SIG-M5 treated with dmso at 0.1 percent for 504 hours (cell line): ENCODE measurements at regions not wholly inside any gene's neighbourhood (a gene's known extent, or its start where the extent isn't known, plus 50 kb on each side); places are given as distances from the start of the nearest gene placed in this dataset.
"Not testable (repeated sequence)": the region's sequence is repeated elsewhere in the genome, so short reads cannot be mapped to it uniquely, and the experiment has no call there.

Source experiments
- DNase-seq: peaks from one replicate; lab custom pipeline; 2025; ENCODE audit not compliant: unreplicated experiment; lab: John Stamatoyannopoulos, UW

- DNase-seq = no peak
Measured at GRCh38 chr12:59155448-59155847, 235.1 kb upstream of the LRIG3 start.

DNA sequence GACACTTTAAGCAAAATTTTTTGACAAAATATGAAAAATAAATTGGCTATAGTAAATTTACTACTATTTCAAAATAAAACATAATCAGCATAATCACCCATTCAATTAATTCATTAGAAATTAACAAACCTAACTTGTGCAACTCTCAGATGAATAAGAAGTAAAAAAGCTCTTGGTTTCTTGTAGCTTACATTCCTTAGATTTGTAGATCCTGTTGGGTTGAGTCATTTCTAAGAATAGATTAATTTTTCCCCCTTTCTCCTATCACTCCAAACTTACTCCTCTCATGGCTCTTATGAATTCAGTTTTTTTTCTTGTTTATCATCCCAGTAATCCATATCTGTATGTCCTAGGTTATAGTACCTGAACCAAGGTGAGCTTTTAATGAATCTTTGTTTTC, 230.9 kb upstream of the LRIG3 start:
- DNase-seq = no peak

DNA sequence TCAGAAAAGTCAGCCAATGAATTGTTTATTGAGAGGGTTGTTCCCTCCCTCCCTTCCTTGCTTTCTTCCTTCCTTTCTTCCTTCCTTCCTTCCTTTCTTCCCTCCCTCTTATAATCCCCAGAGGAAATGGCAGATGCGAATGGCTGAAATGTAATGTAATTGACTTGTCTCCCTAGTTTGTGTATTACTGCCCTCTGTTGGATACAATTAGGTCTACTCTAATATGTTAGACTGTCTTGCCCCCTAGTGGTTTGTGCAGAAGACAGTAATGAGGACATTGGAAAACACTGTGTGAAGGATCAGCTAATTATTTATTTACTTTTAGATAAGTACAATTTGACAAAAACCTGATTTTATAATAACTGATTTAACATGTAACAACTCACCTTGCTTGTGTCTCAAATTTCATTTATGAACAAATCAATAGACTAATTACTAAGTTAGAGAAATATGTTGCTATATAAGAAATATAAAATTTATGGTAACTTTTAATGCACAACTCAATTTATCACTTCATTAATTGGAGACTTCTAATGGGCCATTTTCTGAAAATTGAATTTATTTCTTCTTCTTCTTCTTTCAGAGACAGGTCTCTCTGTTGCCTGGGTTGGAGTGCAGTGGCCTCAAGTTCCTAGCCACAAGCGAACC, 229.8 kb upstream of the LRIG3 start:
- peak; percentile 88 for DNase-seq

GRCh38 chr12:59147791-59148190, 227.5 kb upstream of the LRIG3 start:
- DNase-seq = no peak

DNA sequence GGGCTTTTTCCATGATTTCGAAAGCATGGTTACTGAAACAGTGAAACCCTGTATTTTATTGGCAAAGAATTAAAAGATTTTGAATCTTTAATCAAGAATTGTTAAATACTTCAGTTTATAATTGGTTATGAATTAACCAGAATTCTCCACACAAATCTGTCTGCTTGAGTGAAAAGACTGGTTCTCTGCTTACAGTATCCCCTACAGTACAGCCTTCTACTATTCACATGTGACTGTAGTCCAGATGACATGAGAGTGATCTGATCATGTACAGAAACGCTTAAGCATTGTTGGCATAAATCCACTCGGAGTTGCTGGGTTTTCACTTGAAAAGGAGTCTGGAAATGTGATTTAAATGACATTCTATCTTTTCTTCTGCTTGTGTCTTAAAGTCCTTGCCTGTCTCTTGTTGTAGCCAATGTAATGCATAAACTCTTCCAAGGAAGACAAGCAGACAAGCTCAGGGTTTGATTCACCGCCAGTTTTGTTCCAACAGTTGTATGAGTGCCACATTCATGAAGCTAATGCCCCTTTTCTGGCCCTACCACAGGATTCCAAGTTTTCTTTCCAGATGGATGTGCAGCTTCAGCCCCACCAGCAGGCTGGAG, 222.0 kb upstream of the LRIG3 start:
- DNase-seq = no peak

- DNase-seq = no peak
Measured at GRCh38 chr12:59134750-59135149, 214.4 kb upstream of the LRIG3 start.

DNA sequence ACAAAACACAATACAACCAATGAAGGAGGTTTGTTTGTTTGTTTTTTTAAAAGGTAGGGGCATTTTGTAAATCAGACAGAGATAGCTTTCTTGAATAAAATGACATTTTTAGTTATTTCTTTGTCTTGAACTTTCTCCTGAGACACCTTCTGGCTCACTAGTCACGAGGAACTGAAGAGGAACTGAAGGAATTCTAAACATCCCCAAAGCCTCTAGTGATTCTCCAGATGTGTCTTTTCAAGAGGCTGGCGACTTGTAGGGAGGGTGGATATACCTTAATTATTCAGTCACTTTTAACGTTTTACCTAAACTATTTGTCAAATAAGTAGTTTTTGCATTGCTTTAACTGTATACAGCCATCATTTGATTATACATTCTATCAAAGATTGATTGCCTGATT, 211.2 kb upstream of the LRIG3 start:
- no peak for DNase-seq

- no peak for DNase-seq
Measured at GRCh38 chr12:59122784-59123183, 202.5 kb upstream of the LRIG3 start.

DNA sequence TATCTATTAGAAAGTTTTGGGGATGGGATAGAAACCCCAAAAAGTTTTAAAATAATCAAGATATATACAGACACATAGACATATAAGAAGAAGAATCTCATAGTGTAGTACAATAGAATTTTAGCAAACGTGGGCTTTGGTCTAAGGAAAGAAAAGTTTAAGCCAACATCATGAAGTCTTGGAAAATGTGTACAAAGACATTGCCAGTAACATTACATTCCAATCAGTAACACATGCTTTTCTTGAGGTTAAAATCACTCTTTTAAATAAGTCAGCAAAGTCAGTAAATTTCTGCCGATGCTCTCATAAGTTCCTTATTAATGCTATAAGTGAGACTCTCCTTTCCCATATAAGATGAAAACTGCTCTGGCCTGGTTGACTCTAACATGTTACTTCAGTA, 201.1 kb upstream of the LRIG3 start:
- no peak for DNase-seq

- DNase-seq = no peak
Measured at GRCh38 chr12:59119676-59120075, 199.4 kb upstream of the LRIG3 start.

GRCh38 chr12:59118356-59118755, 198.1 kb upstream of the LRIG3 start:
- no peak for DNase-seq

GRCh38 chr12:59115995-59116394, 195.7 kb upstream of the LRIG3 start:
- no peak for DNase-seq

DNA sequence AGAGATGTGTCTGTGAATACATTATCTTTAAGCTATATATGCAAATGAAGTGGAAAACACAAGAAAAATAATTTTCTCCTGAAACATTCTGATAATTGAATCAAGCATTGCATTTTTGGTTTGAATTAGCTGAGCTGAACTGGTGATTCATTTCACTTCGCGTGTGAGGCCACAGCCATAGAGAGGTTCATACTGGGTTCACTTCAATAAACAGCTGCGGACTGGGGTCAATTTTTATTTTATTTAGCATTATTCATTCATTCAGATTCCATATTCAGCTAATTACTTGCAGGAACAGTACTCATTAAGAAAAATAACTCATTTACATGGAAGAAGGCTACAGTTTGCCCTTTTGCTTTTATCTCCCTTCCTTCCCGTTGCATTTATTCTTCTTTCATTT, 195.2 kb upstream of the LRIG3 start:
- no peak for DNase-seq

DNA sequence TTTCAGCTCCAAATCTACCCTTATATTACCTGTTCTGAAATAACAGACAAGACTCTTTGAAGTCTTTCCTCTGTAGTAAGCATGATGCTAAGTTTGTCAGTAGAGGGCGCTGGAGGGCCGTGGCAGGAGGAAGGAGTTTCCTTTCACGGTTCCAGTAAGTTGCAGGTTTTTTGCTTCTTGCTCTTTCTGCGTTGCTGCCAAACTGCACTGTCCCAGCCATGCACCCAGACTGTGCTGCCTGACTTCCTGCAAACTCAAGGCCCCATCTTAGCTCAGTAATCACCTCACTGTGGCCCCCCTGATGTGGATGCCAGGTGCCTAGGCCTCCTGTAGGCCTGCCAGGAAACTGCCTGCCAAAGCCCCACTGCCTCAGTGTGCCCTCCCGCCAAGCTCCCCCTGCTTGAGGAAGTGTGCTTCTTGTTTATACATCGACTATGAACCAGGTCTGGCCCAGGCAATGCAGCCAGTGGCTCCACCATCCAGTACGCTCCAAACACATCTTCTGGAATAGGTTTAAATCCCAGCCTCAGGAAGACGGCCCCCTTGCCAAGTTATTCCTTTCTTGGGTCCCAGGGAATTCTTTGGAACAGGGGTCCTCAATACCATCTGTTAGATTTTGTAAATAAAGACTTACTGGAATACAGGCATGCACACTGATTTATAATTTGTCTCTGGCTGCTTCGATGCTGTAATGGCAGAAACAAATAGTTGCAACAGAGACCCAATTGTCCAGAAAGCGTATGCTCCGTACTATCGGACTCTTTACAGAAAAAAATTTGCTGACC, 193.7 kb upstream of the LRIG3 start:
- DNase-seq = peak; percentile 70

DNA sequence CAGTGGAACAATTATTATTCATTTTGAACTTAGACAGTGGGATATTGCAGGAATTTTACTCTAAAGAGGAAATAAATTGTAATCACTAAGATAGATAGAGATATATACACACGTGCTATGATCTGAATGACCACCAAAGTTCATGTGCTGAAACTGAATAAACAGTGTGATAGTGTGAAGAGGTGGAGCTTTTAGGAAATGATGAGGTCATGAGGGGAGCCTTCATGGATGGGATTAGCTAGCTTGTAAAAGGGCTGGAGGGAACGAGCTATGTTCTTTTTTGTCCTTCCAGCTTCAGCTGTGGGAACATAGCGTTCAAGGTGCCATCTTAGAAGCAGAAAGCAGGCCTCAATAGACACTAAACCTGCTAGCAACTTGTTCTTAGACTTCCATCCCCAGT, 191.5 kb upstream of the LRIG3 start:
- DNase-seq = no peak

DNA sequence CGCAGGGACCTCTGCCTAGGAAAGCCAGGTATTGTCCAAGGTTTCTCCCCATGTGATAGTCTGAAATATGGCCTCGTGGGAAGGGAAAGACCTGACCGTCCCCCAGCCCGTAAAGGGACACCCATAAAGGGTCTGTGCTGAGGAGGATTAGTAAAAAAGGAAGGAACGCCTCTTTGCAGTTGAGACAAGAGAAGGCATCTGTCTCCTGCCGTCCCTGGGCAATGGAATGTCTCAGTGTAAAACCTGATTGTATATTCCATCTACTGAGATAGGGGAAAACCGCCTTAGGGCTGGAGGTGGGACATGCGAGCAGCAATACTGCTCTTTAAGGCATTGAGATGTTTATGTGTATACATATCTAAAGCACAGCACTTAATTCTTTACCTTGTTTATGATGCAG, 188.2 kb upstream of the LRIG3 start:
- DNase-seq = not testable (repeated sequence)

DNA sequence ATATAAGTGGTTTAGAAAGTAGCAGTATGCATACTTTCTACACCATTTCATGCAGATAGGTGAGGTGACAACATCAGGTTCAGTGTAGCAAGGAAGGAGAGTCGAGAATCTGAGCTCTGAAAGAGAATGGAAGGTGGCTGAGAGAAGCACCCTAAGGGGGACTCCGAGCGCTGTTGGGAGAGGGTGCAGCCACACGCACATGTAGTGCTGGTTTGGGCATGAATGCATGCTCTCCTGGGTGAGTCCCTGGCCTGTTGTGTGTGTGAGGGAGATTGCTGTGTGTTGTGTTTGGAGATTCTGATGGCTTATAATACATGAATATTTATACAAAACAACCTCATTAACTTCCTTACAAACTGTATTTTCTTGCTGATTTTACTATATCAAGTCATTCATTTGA, 180.3 kb upstream of the LRIG3 start:
- no peak for DNase-seq

DNA sequence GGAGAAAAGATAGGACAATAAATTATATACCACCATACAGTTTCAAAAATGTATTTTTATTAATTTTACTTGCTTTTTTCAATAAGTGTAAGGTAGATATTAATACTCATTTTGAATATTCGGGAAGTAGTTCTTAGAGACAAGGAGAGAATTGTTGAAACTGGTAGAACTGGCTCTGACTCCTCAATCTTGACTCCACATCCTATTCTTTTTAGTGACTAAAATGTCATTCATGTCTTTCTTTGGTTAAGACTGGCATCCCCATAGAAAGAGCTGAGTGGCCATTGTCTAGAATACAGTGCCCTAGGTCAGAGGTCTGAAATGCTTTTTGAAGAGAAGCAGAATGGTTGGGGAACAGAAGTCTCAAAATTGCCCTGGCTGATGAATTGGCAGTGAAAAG, 177.6 kb upstream of the LRIG3 start:
- no peak for DNase-seq

- DNase-seq = no peak
Measured at GRCh38 chr12:59096246-59096645, 175.9 kb upstream of the LRIG3 start.

- no peak for DNase-seq
Measured at GRCh38 chr12:59093073-59093772, 172.9 kb upstream of the LRIG3 start.

DNA sequence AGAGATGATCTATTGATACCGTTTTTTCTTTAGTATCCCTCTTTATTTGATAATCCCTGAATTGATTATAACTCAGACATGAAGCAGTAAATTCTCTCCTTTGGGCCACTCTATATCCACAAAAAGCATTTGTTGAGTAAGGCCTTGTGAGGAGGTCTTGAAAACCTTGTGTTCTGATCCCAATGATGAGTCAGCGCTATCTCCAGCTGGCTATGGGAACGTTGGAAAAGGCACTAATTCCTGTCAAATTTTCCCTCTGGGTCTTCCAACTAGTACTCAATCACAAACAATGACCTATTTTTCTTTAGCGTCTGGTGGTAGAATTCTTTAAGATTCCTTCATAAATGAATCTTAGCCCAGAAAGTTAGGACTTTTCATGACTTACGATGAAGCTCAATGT, 168.4 kb upstream of the LRIG3 start:
- DNase-seq = no peak

GRCh38 chr12:59087691-59088090, 167.4 kb upstream of the LRIG3 start:
- DNase-seq = no peak
